OCI-LY3 (cell line): ENCODE measurements at regions not wholly inside any gene's neighbourhood (a gene's known extent, or its start where the extent isn't known, plus 50 kb on each side); places are given as distances from the start of the nearest gene placed in this dataset.

Source experiments
- H2AFZ ChIP-seq: fragments of 200-600, 300-600 bp; shearing (Covaris generic); 2 replicates; pipeline ENCODE4 v1.6.0; 2014; ENCODE audit warnings: antibody characterized with exemption, low read depth, low read length
- H3K27ac ChIP-seq: fragments of 200-600, 300-600 bp; sonication (generic); 2 replicates; pipeline ENCODE4 v1.5.1; 2014; ENCODE audit warnings: mild to moderate bottlenecking, low read length, moderate library complexity, mixed read lengths
- H3K27me3 ChIP-seq: fragments of 200-600, 300-600 bp; sonication (generic); 2 replicates; pipeline ENCODE4 v1.6.1; 2014; ENCODE audit warnings: low read depth, low read length, mixed read lengths
- H3K36me3 ChIP-seq: fragments of 200-600, 300-600 bp; sonication (generic); replicated peaks from 2 replicates; pipeline ENCODE3; 2014; ENCODE audit warnings: low read depth, low read length, mixed read lengths
- H3K4me1 ChIP-seq: fragments of 300-600, 200-600 bp; sonication (generic); 2 replicates; pipeline ENCODE4 v1.6.1; 2014; ENCODE audit warnings: low read length, mixed read lengths
- H3K4me2 ChIP-seq: fragments of 200-600, 300-600 bp; sonication (generic); 2 replicates; pipeline ENCODE4 v1.6.1; 2014; ENCODE audit warnings: low read length, mixed read lengths
- H3K4me3 ChIP-seq: fragments of 300-600, 200-600 bp; sonication (generic); 2 replicates; pipeline ENCODE4 v1.5.1; 2014; ENCODE audit warnings: antibody characterized with exemption, mild to moderate bottlenecking, low read length, moderate library complexity
- H3K79me2 ChIP-seq: fragments of 300-600, 200-600 bp; shearing (Covaris generic); 2 replicates; pipeline ENCODE4 v1.6.1; 2014; ENCODE audit warnings: mild to moderate bottlenecking, low read length, mixed read lengths
- H3K9ac ChIP-seq: fragments of 300-600, 200-600 bp; shearing (Covaris generic); 2 replicates; pipeline ENCODE4 v1.6.0; 2014; ENCODE audit warnings: mild to moderate bottlenecking, low read length, moderate library complexity
- H3K9me3 ChIP-seq: fragments of 200-600, 300-600 bp; shearing (Covaris generic); 2 replicates; pipeline ENCODE4 v1.6.1; 2014; ENCODE audit warnings: low read length, mixed read lengths; ENCODE audit not compliant: insufficient read depth
- H4K20me1 ChIP-seq: fragments of 200-600, 300-600 bp; sonication (generic); 2 replicates; pipeline ENCODE4 v1.6.1; 2016; ENCODE audit warnings: low read length, mixed read lengths; ENCODE audit not compliant: insufficient read depth
- CTCF ChIP-seq: fragments of 200-600, 300-600 bp; sonication (generic); IDR thresholded peaks from 2 replicates; pipeline ENCODE4 v1.5.1; 2014; ENCODE audit warnings: antibody characterized with exemption, low read length, low read depth
- EZH2phosphoT487 ChIP-seq: fragments of 200-600 bp; shearing (Covaris generic); IDR thresholded peaks from 2 replicates; pipeline ENCODE4 v1.6.1; 2018; ENCODE audit warnings: antibody characterized with exemption, mixed run types, low read depth

GRCh38 chr2:241959751-241960269 lies 90.3 kb downstream of the RTP5 start:
- Histone ChIP-seq H3K27me3 (no peaks in the 10 kb centered on the region), H3K27ac (no peak overlapping the region), H3K79me2 (no peaks in the 10 kb centered on the region), H3K9me3 (no peaks in the 10 kb centered on the region), H4K20me1 (no peaks in the 10 kb centered on the region), H2AFZ (no peak overlapping the region), H3K4me3 (no peak overlapping the region), H3K4me2 (no peak overlapping the region), H3K4me1 (peaks cover 11% of the 10 kb centered on the region), H3K9ac (no peak overlapping the region), H3K36me3 (no peaks in the 10 kb centered on the region)
- TF ChIP-seq CTCF (no peak), EZH2phosphoT487 (no peak)

GRCh38 chr2:241961454-241961853 lies 91.9 kb downstream of the RTP5 start:
- H3K27me3 ChIP-seq: no peaks in the 10 kb centered on the region
- H3K4me1 ChIP-seq: peaks cover 25% of the 10 kb centered on the region
- H3K4me3 ChIP-seq: no peak overlapping the region
- H3K9me3 ChIP-seq: no peaks in the 10 kb centered on the region
- TF ChIP-seq EZH2phosphoT487 (no peak), CTCF (no peak)
- no peak overlapping the region for H3K27ac ChIP-seq
- no peak overlapping the region for H2AFZ ChIP-seq
- H3K79me2 ChIP-seq: no peaks in the 10 kb centered on the region
- H3K4me2 ChIP-seq: no peak overlapping the region
- no peaks in the 10 kb centered on the region for H3K36me3 ChIP-seq
- H4K20me1 ChIP-seq: no peaks in the 10 kb centered on the region
- no peak overlapping the region for H3K9ac ChIP-seq

- H3K79me2 ChIP-seq: no peaks in the 10 kb centered on the region
- H3K9me3 ChIP-seq: no peaks in the 10 kb centered on the region
- no peak overlapping the region for H3K9ac ChIP-seq
- no peak overlapping the region for H3K4me3 ChIP-seq
- no peaks in the 10 kb centered on the region for H3K27me3 ChIP-seq
- H3K4me1 ChIP-seq: peaks cover 25% of the 10 kb centered on the region
- H2AFZ ChIP-seq: no peak overlapping the region
- TF ChIP-seq CTCF: no peak
- no peak for TF ChIP-seq EZH2phosphoT487
- H3K27ac ChIP-seq: no peak overlapping the region
- no peaks in the 10 kb centered on the region for H3K36me3 ChIP-seq
- H3K4me2 ChIP-seq: no peak overlapping the region
- H4K20me1 ChIP-seq: no peaks in the 10 kb centered on the region
Measured at GRCh38 chr2:241964133-241964532, 94.6 kb downstream of the RTP5 start.

GRCh38 chr2:241965931-241966412 lies 96.4 kb downstream of the RTP5 start:
- peak overlapping the region; percentile 62 for H3K4me3 ChIP-seq
- no peak overlapping the region for H3K27ac ChIP-seq

More at GRCh38 chr2:241965931-241966412, 96.4 kb downstream of the RTP5 start:
- H3K4me2 ChIP-seq: peak overlapping the region; percentile 78
- H3K79me2 ChIP-seq: no peaks in the 10 kb centered on the region
- TF ChIP-seq EZH2phosphoT487 (no peak), CTCF (no peak)
- no peaks in the 10 kb centered on the region for H3K27me3 ChIP-seq
- no peak overlapping the region for H2AFZ ChIP-seq
- H4K20me1 ChIP-seq: no peaks in the 10 kb centered on the region
- no peaks in the 10 kb centered on the region for H3K9me3 ChIP-seq
- H3K9ac ChIP-seq: peak overlapping the region; percentile 11; the same call in 1 of the 2 replicates
- H3K36me3 ChIP-seq: no peaks in the 10 kb centered on the region
- peaks cover 25% of the 10 kb centered on the region for H3K4me1 ChIP-seq
